ENCODE measurements at regions not wholly inside any gene's neighbourhood (a gene's known extent, or its start where the extent isn't known, plus 50 kb on each side); places are given as distances from the start of the nearest gene placed in this dataset.
"Not testable (repeated sequence)": the region's sequence is repeated elsewhere in the genome, so short reads cannot be mapped to it uniquely, and the experiment has no call there.

DNA sequence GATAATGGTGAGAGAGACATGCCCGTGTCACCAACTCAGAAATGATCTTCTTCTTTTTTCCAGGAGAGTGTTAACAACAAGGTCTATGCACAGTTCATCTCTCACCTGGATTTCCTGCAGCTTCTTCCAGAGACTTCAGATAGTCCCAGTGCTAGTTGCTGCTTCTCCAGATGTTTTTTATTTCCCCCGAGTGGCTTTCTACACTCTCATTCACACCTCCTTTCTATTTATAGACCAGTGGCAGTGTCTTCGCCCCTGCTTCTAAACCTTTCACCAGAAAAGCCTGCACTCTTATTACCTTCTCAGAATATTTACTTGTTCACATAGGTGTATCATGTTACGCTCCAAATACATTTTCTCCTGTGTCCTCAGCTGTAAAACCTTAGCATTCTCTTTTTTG is 558.8 kb upstream of the CHAC2 start:
- DNase-seq (ENCODE audit: low spot score) = no peak

GRCh38 chr2:53206226-53206625 is 561.4 kb upstream of the CHAC2 start:
- DNase-seq (ENCODE audit: low spot score) = not testable (repeated sequence)

GRCh38 chr2:53202063-53202462 is 565.5 kb upstream of the CHAC2 start:
- peak; percentile 90 for DNase-seq (ENCODE audit: low spot score)

GRCh38 chr2:53200072-53200471 is 567.5 kb upstream of the CHAC2 start:
- no peak for DNase-seq (ENCODE audit: low spot score)

DNA sequence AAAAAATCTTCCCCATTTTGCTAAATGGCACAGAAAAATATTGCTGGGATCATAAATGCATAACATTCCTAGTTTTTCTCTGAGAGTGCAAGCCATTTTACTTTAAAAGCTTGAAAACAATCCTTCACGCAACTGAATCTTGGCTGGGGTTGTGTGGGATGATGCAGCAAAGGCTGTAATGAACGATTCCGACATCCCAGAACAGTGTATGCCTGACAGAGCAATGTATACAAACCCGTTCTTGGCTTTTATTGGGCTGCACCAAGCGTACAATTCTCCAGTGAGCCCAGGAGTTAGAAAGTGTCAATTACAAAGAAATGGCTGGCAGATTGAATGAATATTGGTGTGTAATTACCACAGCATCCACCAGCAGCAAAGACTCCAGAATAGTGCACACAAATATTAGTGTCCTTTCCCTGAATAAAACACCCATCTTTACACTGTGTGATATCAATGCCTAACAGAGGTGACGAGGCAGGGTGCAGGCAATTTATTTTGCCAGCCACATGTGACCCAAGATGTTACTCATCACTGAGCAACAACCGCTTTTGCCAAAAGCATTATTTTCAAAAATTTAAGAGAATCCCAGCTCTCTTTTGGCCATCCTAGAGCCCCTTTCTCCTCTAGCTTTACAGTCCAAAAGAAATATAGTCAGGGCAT is 578.6 kb upstream of the CHAC2 start:
- no peak for DNase-seq (ENCODE audit: low spot score)

- DNase-seq (ENCODE audit: low spot score) = no peak
Measured at GRCh38 chr2:53183581-53183980, 584.0 kb upstream of the CHAC2 start.

DNA sequence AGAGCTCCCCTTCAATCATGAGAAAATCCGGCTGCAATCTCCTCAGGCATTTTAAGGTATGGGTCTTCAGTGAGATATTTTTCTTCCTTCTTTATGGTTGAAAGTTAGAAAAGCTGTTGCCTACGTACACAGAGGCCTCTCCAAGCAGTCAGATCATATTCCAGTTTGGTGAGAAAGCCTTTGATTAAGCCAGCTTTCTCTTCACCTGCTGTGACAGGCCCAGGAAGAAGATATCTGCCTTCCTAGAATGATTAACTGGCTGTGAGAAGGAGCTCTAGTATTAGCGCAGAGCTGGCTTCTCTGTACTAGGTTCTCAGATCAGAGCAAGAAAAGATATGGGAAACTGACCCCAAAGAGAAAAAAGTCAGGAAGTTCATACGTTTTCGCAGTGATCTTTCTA is 585.0 kb upstream of the CHAC2 start:
- no peak for DNase-seq (ENCODE audit: low spot score)

- DNase-seq (ENCODE audit: low spot score) = no peak
Measured at GRCh38 chr2:53181759-53182158, 585.8 kb upstream of the CHAC2 start.

DNA sequence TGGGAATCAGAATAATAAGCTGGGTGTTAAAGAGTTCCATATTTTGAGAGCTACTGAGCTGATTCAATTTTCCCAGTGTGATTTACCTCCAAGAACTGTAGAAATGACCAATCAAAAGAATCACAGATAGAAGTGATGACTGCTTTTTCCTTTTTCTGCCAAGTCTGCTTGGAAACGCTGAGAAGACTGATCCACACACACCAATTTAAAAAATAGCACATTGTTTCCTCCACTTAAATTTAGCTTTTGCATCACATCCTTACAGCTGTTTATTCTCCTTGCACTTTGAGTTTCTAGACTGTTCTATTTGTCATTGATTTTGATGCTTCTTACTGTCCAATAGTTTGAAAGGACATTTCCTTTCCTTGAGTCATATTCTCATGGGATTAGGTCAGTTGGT is 590.3 kb upstream of the CHAC2 start:
- no peak for DNase-seq (ENCODE audit: low spot score)

GRCh38 chr2:53174539-53174938 is 593.1 kb upstream of the CHAC2 start:
- DNase-seq (ENCODE audit: low spot score) = no peak

DNA sequence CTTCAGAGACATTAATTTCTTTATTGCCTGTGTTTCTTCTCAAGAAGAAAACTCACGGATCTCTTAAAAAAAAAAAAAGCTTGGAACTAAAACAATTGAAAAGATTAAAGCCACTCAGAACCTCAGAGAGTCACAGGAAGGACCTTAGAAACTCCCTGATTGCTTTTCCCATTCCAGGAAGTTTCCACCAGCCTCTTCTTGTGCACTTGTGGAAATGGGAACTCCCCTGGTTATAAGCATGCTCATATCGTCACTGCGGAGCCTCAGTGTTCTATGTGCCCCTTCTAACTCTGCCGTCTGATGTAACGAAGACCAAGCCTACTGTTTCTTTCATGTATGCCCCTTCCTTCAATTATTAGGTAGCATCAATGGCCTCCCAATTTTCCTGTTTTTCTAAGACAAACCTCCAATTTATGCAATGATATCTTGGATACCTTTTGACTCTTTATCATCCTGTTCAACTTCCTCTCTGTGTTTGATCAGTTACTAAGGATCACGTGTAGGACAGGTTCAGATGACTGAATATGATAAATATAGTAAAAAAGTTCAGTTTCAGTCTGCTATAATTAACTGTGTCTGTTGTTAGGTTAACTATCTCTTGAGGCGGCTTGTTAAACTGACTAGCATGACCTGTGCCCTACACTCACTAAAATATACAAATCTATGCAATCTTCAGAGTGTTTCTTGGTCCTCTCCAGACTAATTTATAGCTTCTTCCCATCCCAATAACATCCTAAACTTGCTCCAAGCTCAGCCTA is 593.7 kb upstream of the CHAC2 start:
- no peak for DNase-seq (ENCODE audit: low spot score)

DNA sequence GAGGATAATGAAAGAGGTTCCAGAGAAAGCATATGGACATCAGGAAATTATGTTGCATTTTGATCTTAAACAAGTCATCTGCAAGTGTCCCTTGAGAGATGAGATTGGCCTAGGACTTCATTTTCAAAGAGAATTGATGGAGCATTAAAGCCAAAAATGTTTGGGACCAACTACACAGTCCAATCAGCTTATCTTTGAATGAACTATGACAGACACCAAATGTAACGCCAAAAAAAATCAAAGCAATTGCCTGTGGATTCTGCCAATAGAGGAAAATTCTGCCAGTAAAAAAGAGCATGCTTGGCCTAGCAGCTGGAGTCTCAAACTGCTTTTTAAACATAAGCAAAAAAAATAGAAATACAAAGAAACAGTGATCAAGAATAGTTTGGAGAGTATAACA is 594.5 kb upstream of the CHAC2 start:
- DNase-seq (ENCODE audit: low spot score) = no peak

- DNase-seq (ENCODE audit: low spot score) = peak; percentile 34
Measured at GRCh38 chr2:53170466-53170865, 597.1 kb upstream of the CHAC2 start.

DNA sequence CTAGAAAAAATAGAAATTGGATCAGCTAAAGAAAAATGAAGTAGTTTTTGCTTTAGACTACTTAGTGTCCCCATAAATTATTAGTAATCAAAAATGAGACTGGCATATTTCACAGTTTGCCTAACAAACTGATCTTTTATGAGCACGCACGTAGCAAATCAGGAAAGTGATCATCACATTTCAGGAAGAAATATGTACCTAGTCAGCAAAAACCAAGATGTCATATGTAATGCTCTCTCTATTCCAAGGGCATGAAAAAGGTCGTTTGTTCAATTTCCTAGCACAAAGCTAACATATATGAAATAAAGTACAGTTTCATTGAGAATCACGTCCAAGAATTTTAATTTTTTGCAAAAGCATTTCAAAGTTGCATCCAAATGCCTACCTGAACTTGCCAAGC is 600.4 kb upstream of the CHAC2 start:
- no peak for DNase-seq (ENCODE audit: low spot score)

DNA sequence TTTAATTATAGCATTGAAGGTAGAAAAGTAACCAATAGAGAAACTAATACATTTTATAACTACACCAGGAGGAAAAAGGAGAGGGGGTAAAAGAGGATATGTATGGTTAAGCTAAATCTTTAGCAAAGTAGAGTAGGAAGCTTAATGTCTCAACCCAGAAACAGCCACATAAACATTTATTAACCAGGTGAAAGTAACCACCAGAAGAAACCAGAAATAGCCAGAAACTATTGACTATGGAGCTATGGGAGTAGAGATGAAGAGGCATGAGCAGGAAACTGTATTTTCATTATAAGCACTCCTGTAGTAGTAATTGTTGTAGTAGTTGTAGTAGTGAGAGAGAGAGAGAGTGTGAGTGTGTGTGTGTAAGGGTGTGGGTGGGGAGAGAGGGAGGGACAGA is 617.5 kb upstream of the CHAC2 start:
- no peak for DNase-seq (ENCODE audit: low spot score)

DNA sequence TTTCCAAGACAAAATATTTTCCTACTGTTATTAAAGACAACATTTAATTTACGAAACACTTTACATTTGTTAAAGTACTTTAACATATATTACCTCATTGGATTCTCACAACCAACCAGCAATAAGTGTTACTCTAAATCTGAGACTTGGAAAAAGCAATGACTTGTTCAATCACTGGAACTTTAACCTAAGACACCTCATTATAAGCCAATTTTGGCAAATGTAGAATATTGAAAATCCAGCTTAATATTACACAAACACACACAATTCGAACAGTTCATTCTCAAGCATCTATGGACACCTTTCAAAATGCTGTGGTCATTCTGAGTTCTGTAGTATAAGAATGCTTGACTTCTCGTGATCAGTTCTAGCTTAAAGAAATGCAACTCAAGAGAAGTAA is 619.4 kb upstream of the CHAC2 start:
- no peak for DNase-seq (ENCODE audit: low spot score)

GRCh38 chr2:53131416-53131815 is 636.2 kb upstream of the CHAC2 start:
- peak; percentile 63 for DNase-seq (ENCODE audit: low spot score)

GRCh38 chr2:53130441-53130943 is 637.1 kb upstream of the CHAC2 start:
- DNase-seq (ENCODE audit: low spot score) = peak; percentile 64

DNA sequence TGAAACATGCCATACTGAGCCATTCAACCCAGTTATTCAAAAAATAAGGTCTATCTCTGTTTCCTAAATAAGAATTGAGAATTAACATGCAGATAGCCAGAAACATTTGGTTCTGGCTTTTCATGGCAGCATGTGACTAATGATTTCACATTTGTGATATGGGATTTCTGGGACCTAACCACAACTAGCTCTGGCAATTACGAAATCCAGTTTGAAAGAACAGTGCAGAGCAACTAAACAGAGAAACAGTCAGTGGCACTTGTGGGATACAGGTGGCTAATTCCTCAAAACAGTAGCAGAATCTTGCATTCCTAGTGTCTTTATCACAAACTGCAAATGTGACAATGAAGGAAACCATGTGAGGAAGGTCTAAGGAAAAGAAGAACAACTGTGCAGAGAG is 637.8 kb upstream of the CHAC2 start:
- DNase-seq (ENCODE audit: low spot score) = peak; percentile 80

DNA sequence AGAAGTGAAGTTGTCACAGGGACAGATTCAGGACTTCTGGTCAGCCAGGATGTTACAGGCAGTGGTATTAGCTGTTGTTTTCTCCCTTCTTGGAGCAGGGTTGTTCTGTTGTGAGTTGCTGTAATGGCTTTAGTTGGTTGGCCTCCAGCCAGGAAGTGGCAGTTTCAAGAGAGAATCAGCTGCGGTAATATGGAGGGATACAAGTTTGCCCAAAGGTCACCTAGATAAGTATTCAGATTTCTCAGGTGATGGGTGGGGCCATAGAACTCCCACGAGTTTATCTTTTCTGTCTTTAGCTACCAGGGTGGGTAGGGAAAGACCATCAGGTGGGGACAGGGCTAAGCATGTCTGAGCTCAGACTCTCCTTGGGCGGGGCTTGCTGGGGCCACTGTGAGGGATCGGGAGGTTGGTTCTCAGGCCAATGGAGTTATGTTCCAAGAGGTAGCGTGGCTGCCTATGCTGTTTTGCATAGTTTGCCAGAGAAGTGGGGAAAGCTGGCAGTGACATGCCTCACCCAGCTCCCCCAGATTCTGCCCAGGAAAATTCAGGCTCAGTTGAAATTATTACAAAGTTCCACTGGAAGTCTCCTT is 640.4 kb upstream of the CHAC2 start:
- DNase-seq (ENCODE audit: low spot score) = no peak

- DNase-seq (ENCODE audit: low spot score) = no peak
Measured at GRCh38 chr2:53114991-53115390, 652.6 kb upstream of the CHAC2 start.

- DNase-seq (ENCODE audit: low spot score) = no peak
Measured at GRCh38 chr2:53114582-53114981, 653.0 kb upstream of the CHAC2 start.

DNA sequence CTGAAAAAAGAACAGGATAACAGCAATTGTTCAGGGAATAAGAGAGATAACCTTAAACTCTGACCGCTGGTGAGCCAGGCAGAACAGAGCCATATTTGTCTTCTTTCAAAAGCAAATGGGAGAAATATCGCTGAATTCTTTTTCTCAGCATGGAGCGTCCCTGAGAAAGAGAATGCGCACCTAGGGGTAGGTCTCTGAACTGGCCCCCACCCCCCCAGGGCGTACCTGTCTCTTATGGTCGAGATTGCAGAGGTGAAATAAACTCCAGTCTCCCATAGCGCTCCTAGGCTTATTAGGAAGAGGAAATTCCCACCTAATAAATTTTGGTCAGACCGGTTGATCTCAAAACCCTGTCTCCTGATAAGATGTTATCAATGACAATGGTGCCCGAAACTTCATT is 655.2 kb upstream of the CHAC2 start:
- not testable (repeated sequence) for DNase-seq (ENCODE audit: low spot score)
